B cell (primary cell): ENCODE measurements at regions not wholly inside any gene's neighbourhood (a gene's known extent, or its start where the extent isn't known, plus 50 kb on each side); places are given as distances from the start of the nearest gene placed in this dataset.

Experiments used
- ATAC-seq: fragments of 200-7000 bp; cut with Tn5 transposase; one replicate; pipeline ENCODE4 v1.10.0; 2021; ENCODE audit warnings: low read depth, mild to moderate bottlenecking, moderate number of reproducible peaks, moderate library complexity
- CTCF ChIA-PET: fragments of 350-600 bp; sonication (Branson Sonifier 250); formaldehyde crosslinking; loops from one replicate; lab custom pipeline; 2021; ENCODE audit warnings: antibody characterized with exemption, inconsistent platforms; lab: Charles Lee
- POLR2A ChIA-PET: fragments of 350-600 bp; sonication (Branson Sonifier 250); formaldehyde crosslinking; loops from one replicate; lab custom pipeline; 2021; ENCODE audit warnings: antibody characterized with exemption; lab: Charles Lee
- DNase-seq: peaks from one replicate; pipeline ENCODE4 v3.0.0; 2013
- H2AFZ ChIP-seq: 2 replicates; pipeline ENCODE4 v1.6.1; 2012; ENCODE audit warnings: mild to moderate bottlenecking, low read depth, low read length; ENCODE audit not compliant: insufficient read depth, poor library complexity, severe bottlenecking
- H3K27ac ChIP-seq, 2 donors: 1 replicate in 1 of 2; 2 replicates in 1 of 2; pipeline ENCODE4 v1.5.1; 2012 to 2013; ENCODE audit warnings: low read length in 2 of 2, mild to moderate bottlenecking in 2 of 2, moderate library complexity in 1 of 2
- H3K27me3 ChIP-seq, 4 experiments: fragments of 200-600 bp in 1 of 4; sonication (generic) in 1 of 4; replicated peaks in 1 of 4; 1 replicate in 2 of 4; 2 replicates in 2 of 4; pipeline versions ENCODE4 v1.6.1 to v1.7.0; 2013 to 2016; ENCODE audit warnings: low read length in 3 of 4, mild to moderate bottlenecking in 2 of 4, mixed read lengths in 1 of 4, moderate library complexity in 1 of 4; ENCODE audit not compliant: insufficient read depth in 4 of 4, control insufficient read depth in 3 of 4; ENCODE audit errors: control extremely low read depth in 1 of 4
- H3K36me3 ChIP-seq, 2 experiments: replicated peaks in 1 of 2; 1 replicate in 1 of 2; 2 replicates in 1 of 2; pipeline versions ENCODE4 v1.6.1 to v1.7.1; 2013; ENCODE audit warnings: low read length in 1 of 2; ENCODE audit not compliant: insufficient read depth in 2 of 2, control insufficient read depth in 1 of 2; ENCODE audit errors: control extremely low read depth in 1 of 2, extremely low read depth in 1 of 2
- H3K4me1 ChIP-seq, 2 donors: fragments of 200-600 bp in 1 of 2; sonication (generic) in 1 of 2; 1 replicate in 1 of 2; 2 replicates in 1 of 2; pipeline versions ENCODE4 v1.5.1 to v1.6.1; 2013 to 2017; ENCODE audit warnings: low read length in 2 of 2; ENCODE audit not compliant: control insufficient read depth in 2 of 2, insufficient read depth in 2 of 2
- H3K4me2 ChIP-seq: replicated peaks from 2 replicates; pipeline ENCODE3; 2012; ENCODE audit warnings: mild to moderate bottlenecking, low read depth, low read length; ENCODE audit not compliant: poor library complexity, severe bottlenecking
- H3K4me3 ChIP-seq, 5 experiments: fragments of 200-600 bp in 1 of 5; sonication (generic) in 1 of 5; 1 replicate in 3 of 5; 2 replicates in 2 of 5; pipeline versions ENCODE4 v1.5.1 to v1.7.0; 2011 to 2016; ENCODE audit warnings: low read length in 4 of 5, mild to moderate bottlenecking in 4 of 5, low read depth in 2 of 5, control low read depth in 1 of 5, moderate library complexity in 1 of 5; ENCODE audit not compliant: insufficient read depth in 1 of 5; ENCODE audit errors: control extremely low read depth in 1 of 5, extremely low read depth in 1 of 5
- H3K79me2 ChIP-seq: fragments of 200-600 bp; sonication (generic); one replicate; pipeline ENCODE4 v1.6.0; 2016; ENCODE audit warnings: low read length; ENCODE audit not compliant: control insufficient read depth, insufficient read depth
- H3K9ac ChIP-seq: fragments of 200-600 bp; sonication (generic); 2 replicates; pipeline ENCODE4 v1.6.1; 2017; ENCODE audit warnings: mild to moderate bottlenecking, low read length, moderate library complexity
- H3K9me3 ChIP-seq, 3 donors: one replicate each; pipeline versions ENCODE4 v1.6.1 to v1.7.1; 2013; ENCODE audit warnings: low read length in 2 of 3; ENCODE audit not compliant: control insufficient read depth in 2 of 3, insufficient read depth in 1 of 3; ENCODE audit errors: control extremely low read depth in 1 of 3
- H4K20me1 ChIP-seq: 2 replicates; pipeline ENCODE4 v1.6.0; 2012; ENCODE audit warnings: mild to moderate bottlenecking, low read length; ENCODE audit not compliant: insufficient read depth, control insufficient read depth, poor library complexity, severe bottlenecking
- H3K27ac Mint-ChIP-seq: one replicate; pipeline ENCODE4 v1.8.0; 2021; ENCODE audit warnings: mixed read lengths
- H3K27me3 Mint-ChIP-seq: one replicate; pipeline ENCODE4 v1.8.0; 2021; ENCODE audit warnings: mixed read lengths
- H3K4me1 Mint-ChIP-seq: one replicate; pipeline ENCODE4 v1.8.0; 2021; ENCODE audit warnings: mixed read lengths
- H3K4me3 Mint-ChIP-seq: one replicate; pipeline ENCODE4 v1.8.0; 2021; ENCODE audit warnings: mixed read lengths
- H3K9me3 Mint-ChIP-seq: one replicate; pipeline ENCODE4 v1.8.0; 2022; ENCODE audit warnings: mixed read lengths; ENCODE audit not compliant: insufficient read depth
- CTCF ChIP-seq: fragments of 200-600 bp; IDR thresholded peaks from one replicate; pipeline ENCODE4 v1.8.0; 2022; ENCODE audit warnings: antibody characterized with exemption, mild to moderate bottlenecking
- EZH2 ChIP-seq: IDR thresholded peaks from 2 replicates; pipeline ENCODE4 v1.6.1; 2012; ENCODE audit warnings: borderline replicate concordance, low read depth, mild to moderate bottlenecking, moderate library complexity, low read length; ENCODE audit not compliant: insufficient read depth, poor library complexity, severe bottlenecking
- WGBS: methylation state at CpG from one replicate; pipeline ENCODE4 v1.1.5; 2013; ENCODE audit warnings: missing lambda C conversion rate; ENCODE audit not compliant: insufficient coverage; 5-methylcytosine and 5-hydroxymethylcytosine counted together
- intact Hi-C: fragments of 100-400 bp; cut with micrococcal nuclease; formaldehyde crosslinking; loops from one replicate; pipeline ENCODE4 v1.10.0; 2022

- DNase-seq: no peak
- H3K9me3 Mint-ChIP-seq: peaks cover under 1% of the 10 kb centered on the region
These were observed 401.8 kb downstream of the GALR1 start for GRCh38 chr18:77651441-77651840.

GRCh38 chr18:77653792-77654191, 404.1 kb downstream of the GALR1 start:
- TF ChIP-seq EZH2 (no peak), CTCF (no peak)
- intact Hi-C loops: loop anchor here (5.0 kb wide), 1 partner anchor 731 kb away; no protein-coding TSS in a partner anchor

More at GRCh38 chr18:77651441-77651840, 401.8 kb downstream of the GALR1 start:
- Histone ChIP-seq H3K4me2 (no peak overlapping the region), H3K4me3 (no peak overlapping the region), H3K79me2 (no peaks in the 10 kb centered on the region), H3K9ac (no peak overlapping the region), H3K36me3 (no peaks in the 10 kb centered on the region), H2AFZ (no peak overlapping the region), H4K20me1 (no peaks in the 10 kb centered on the region), H3K27ac (no peak overlapping the region), H3K27me3 (peaks cover 0 to 13% (median 2%) of the 10 kb centered on the region in 4 experiments), H3K9me3 (peaks cover 0 to 4% (median 0%) of the 10 kb centered on the region in 3 donors), H3K4me1 (peaks cover 0 to 5% of the 10 kb centered on the region in 2 donors)
- ATAC-seq: no peak
- Mint-ChIP-seq H3K4me3 (no peak overlapping the region), H3K27me3 (peaks cover 11% of the 10 kb centered on the region), H3K27ac (no peak overlapping the region), H3K4me1 (no peaks in the 10 kb centered on the region)
- CTCF ChIA-PET: interaction anchor here (1.1 to 1.3 kb wide), 4 partner anchors 8 to 849 kb away, joined by 3 to 16 read pairs (median 4); no protein-coding TSS in a partner anchor
- POLR2A ChIA-PET: no interaction called here
- TF ChIP-seq EZH2 (no peak), CTCF (no peak)
- 93% methylated on average over 12 of the region's 13 CpGs for WGBS
- intact Hi-C loops: loop anchor here (5.0 kb wide), 1 partner anchor 729 kb away; no protein-coding TSS in a partner anchor

More at GRCh38 chr18:77653792-77654191, 404.1 kb downstream of the GALR1 start:
- no peak overlapping the region for H3K4me3 ChIP-seq
- no peaks in the 10 kb centered on the region for H4K20me1 ChIP-seq
- H3K4me2 ChIP-seq: no peak overlapping the region
- H3K36me3 ChIP-seq: no peaks in the 10 kb centered on the region
- no peak overlapping the region for H3K27ac ChIP-seq
- H3K9me3 Mint-ChIP-seq: no peaks in the 10 kb centered on the region
- no peak overlapping the region for H3K4me3 Mint-ChIP-seq
- H3K4me1 Mint-ChIP-seq: no peaks in the 10 kb centered on the region
- no peak overlapping the region for H3K27ac Mint-ChIP-seq
- H3K9me3 ChIP-seq: no peaks in the 10 kb centered on the region
- 89% methylated on average over 12 of the region's 12 CpGs for WGBS
- peaks cover 11% of the 10 kb centered on the region for H3K27me3 Mint-ChIP-seq
- H3K79me2 ChIP-seq: no peaks in the 10 kb centered on the region
- CTCF ChIA-PET: no interaction called here
- H3K9ac ChIP-seq: no peak overlapping the region
- no peak for ATAC-seq
- POLR2A ChIA-PET: no interaction called here
- no peak overlapping the region for H2AFZ ChIP-seq
- peaks cover 0 to 5% of the 10 kb centered on the region in 2 donors for H3K4me1 ChIP-seq
- no peak for DNase-seq
- H3K27me3 ChIP-seq: peaks cover 0 to 13% (median 2%) of the 10 kb centered on the region in 4 experiments
